HEK293 (cell line): ENCODE measurements at regions not wholly inside any gene's neighbourhood (a gene's known extent, or its start where the extent isn't known, plus 50 kb on each side); places are given as distances from the start of the nearest gene placed in this dataset.

ENCODE experiments used
- CTCF ChIA-PET: fragments of 350-600 bp; formaldehyde crosslinking; extraction: SDS; loops from one replicate; lab custom pipeline; 2021; ENCODE audit warnings: antibody characterized with exemption; lab: Yijun Ruan, JAX
- POLR2A ChIA-PET: fragments of 300-600 bp; formaldehyde crosslinking; extraction: SDS; loops from one replicate; lab custom pipeline; 2020; ENCODE audit warnings: antibody characterized with exemption, inconsistent platforms; lab: Yijun Ruan, JAX
- H3K27ac ChIP-seq: fragments of 200-500 bp; sonication (Bioruptor generic); 2 replicates; pipeline ENCODE4 v1.5.1; 2014; ENCODE audit warnings: low read depth, low read length, control low read depth, inconsistent platforms; ENCODE audit errors: extremely low read depth
- H3K36me3 ChIP-seq, 2 experiments: fragments of 200-500 bp in 1 of 2; sonication (Bioruptor generic) in 1 of 2; 1 replicate in 1 of 2; 2 replicates in 1 of 2; pipeline ENCODE4 v1.5.1; 2014 to 2017; ENCODE audit warnings: inconsistent platforms in 2 of 2, low read length in 2 of 2; ENCODE audit not compliant: control insufficient read depth in 2 of 2, insufficient read depth in 1 of 2
- H3K4me1 ChIP-seq: fragments of 200-500 bp; sonication (Bioruptor generic); 2 replicates; pipeline ENCODE4 v1.5.1; 2014; ENCODE audit warnings: mild to moderate bottlenecking, low read length, inconsistent platforms; ENCODE audit not compliant: control insufficient read depth, insufficient read depth
- H3K4me3 ChIP-seq: 2 replicates; pipeline ENCODE4 v1.5.1; 2011; ENCODE audit warnings: low read depth, mild to moderate bottlenecking, control low read depth, low read length, moderate library complexity
- H3K9me3 ChIP-seq: fragments of 200-500 bp; sonication (Bioruptor generic); 2 replicates; pipeline ENCODE4 v1.5.1; 2014; ENCODE audit warnings: low read depth, low read length, inconsistent platforms; ENCODE audit not compliant: control insufficient read depth, insufficient read depth
- ATF2 ChIP-seq: fragments of 450-650 bp; formaldehyde crosslinking; IDR thresholded peaks from 2 replicates; pipeline ENCODE4 v1.5.1; 2016; ENCODE audit warnings: missing biosample characterization, missing genetic modification characterization, low read depth
- BCL11A ChIP-seq: fragments of 450-650 bp; formaldehyde crosslinking; IDR thresholded peaks from 2 replicates; pipeline ENCODE4 v1.5.1; 2016; ENCODE audit warnings: low read depth, missing biosample characterization, missing genetic modification characterization
- BCL11B ChIP-seq: fragments of 450-650 bp; formaldehyde crosslinking; IDR thresholded peaks from 2 replicates; pipeline ENCODE4 v1.5.1; 2016; ENCODE audit warnings: low read depth, missing biosample characterization, missing genetic modification characterization
- IKZF3 ChIP-seq: fragments of 450-650 bp; IDR thresholded peaks from 2 replicates; pipeline ENCODE4 v1.5.0; 2018; ENCODE audit warnings: missing biosample characterization, mild to moderate bottlenecking, missing genetic modification characterization, moderate library complexity
- KLF1 ChIP-seq: fragments of 450-650 bp; formaldehyde crosslinking; IDR thresholded peaks from 2 replicates; pipeline ENCODE4 v1.5.1; 2016; ENCODE audit warnings: missing biosample characterization, missing genetic modification characterization
- KLF10 ChIP-seq: fragments of 450-650 bp; IDR thresholded peaks from 2 replicates; pipeline ENCODE4 v1.5.1; 2018; ENCODE audit warnings: missing biosample characterization, mild to moderate bottlenecking, missing genetic modification characterization
- MEIS1 ChIP-seq: sonication (generic); formaldehyde crosslinking; IDR thresholded peaks from 2 replicates; pipeline ENCODE4 v1.8.1; 2022; ENCODE audit warnings: missing genetic modification reagents, mild to moderate bottlenecking, borderline replicate concordance
- REST ChIP-seq: fragments of 450-650 bp; formaldehyde crosslinking; IDR thresholded peaks from 2 replicates; pipeline ENCODE4 v1.5.1; 2016; ENCODE audit warnings: missing biosample characterization, missing genetic modification characterization
- ZBTB11 ChIP-seq: fragments of 450-650 bp; formaldehyde crosslinking; conservative IDR thresholded peaks from 2 replicates; pipeline ENCODE4 v1.5.1; 2016; ENCODE audit warnings: low read depth, missing biosample characterization, missing genetic modification characterization
- ZBTB7A ChIP-seq: fragments of 450-650 bp; formaldehyde crosslinking; IDR thresholded peaks from 2 replicates; pipeline ENCODE4 v1.5.1; 2016; ENCODE audit warnings: low read depth, missing biosample characterization, missing genetic modification characterization
- ZNF157 ChIP-seq: fragments of 450-650 bp; formaldehyde crosslinking; IDR thresholded peaks from 2 replicates; pipeline ENCODE4 v1.5.1; 2016; ENCODE audit warnings: missing biosample characterization, missing genetic modification characterization
- ZNF211 ChIP-seq: fragments of 450-650 bp; formaldehyde crosslinking; IDR thresholded peaks from 2 replicates; pipeline ENCODE4 v1.5.1; 2016; ENCODE audit warnings: low read depth, missing biosample characterization, missing genetic modification characterization
- ZNF302 ChIP-seq: fragments of 450-650 bp; formaldehyde crosslinking; IDR thresholded peaks from 2 replicates; pipeline ENCODE4 v1.5.1; 2016; ENCODE audit warnings: missing biosample characterization, missing genetic modification characterization, low read depth
- ZNF391 ChIP-seq: fragments of 450-650 bp; formaldehyde crosslinking; IDR thresholded peaks from 2 replicates; pipeline ENCODE4 v1.5.1; 2016; ENCODE audit warnings: low read depth, missing biosample characterization, missing genetic modification characterization, borderline replicate concordance
- ZNF48 ChIP-seq: fragments of 450-650 bp; formaldehyde crosslinking; IDR thresholded peaks from 2 replicates; pipeline ENCODE4 v1.5.1; 2016; ENCODE audit warnings: missing biosample characterization, missing genetic modification characterization
- ZNF585B ChIP-seq: fragments of 450-650 bp; formaldehyde crosslinking; IDR thresholded peaks from 2 replicates; pipeline ENCODE4 v1.5.1; 2016; ENCODE audit warnings: missing biosample characterization, missing genetic modification characterization
- ZNF600 ChIP-seq: fragments of 450-650 bp; formaldehyde crosslinking; IDR thresholded peaks from 2 replicates; pipeline ENCODE4 v1.5.1; 2016; ENCODE audit warnings: missing biosample characterization, missing genetic modification characterization
- ZNF645 ChIP-seq: fragments of 450-650 bp; formaldehyde crosslinking; IDR thresholded peaks from 2 replicates; pipeline ENCODE4; 2016; ENCODE audit warnings: missing biosample characterization, missing genetic modification characterization
- ZNF664 ChIP-seq: fragments of 450-650 bp; formaldehyde crosslinking; IDR thresholded peaks from 2 replicates; pipeline ENCODE4 v1.5.1; 2016; ENCODE audit warnings: missing biosample characterization, missing genetic modification characterization
- ZNF670 ChIP-seq: fragments of 450-650 bp; formaldehyde crosslinking; IDR thresholded peaks from 2 replicates; pipeline ENCODE4 v1.5.1; 2016; ENCODE audit warnings: missing biosample characterization, missing genetic modification characterization, low read depth
- ZNF701 ChIP-seq: fragments of 450-650 bp; formaldehyde crosslinking; IDR thresholded peaks from 2 replicates; pipeline ENCODE4 v1.5.1; 2016; ENCODE audit warnings: missing biosample characterization, missing genetic modification characterization
- ZNF76 ChIP-seq: fragments of 450-650 bp; formaldehyde crosslinking; IDR thresholded peaks from 2 replicates; pipeline ENCODE4; 2016; ENCODE audit warnings: low read depth, missing biosample characterization, missing genetic modification characterization, borderline replicate concordance
- ZNF785 ChIP-seq: fragments of 450-650 bp; formaldehyde crosslinking; IDR thresholded peaks from 2 replicates; pipeline ENCODE4 v1.5.1; 2016; ENCODE audit warnings: missing biosample characterization, missing genetic modification characterization
- ZNF843 ChIP-seq: fragments of 450-650 bp; formaldehyde crosslinking; IDR thresholded peaks from 2 replicates; pipeline ENCODE4 v1.5.1; 2016; ENCODE audit warnings: missing biosample characterization, missing genetic modification characterization

GRCh38 chrX:42022158-42022557, 98.8 kb upstream of the CASK start (continued):
- no peak for TF ChIP-seq MEIS1
- TF ChIP-seq KLF10 (tag by site-specific recombination), result no peak

GRCh38 chrX:42021058-42021457, 97.7 kb upstream of the CASK start:
- Histone ChIP-seq H3K36me3 (no peaks in the 10 kb centered on the region), H3K4me3 (no peak overlapping the region), H3K4me1 (no peaks in the 10 kb centered on the region), H3K9me3 (no peaks in the 10 kb centered on the region), H3K27ac (no peak overlapping the region)
- ChIA-PET CTCF (no interaction called here), POLR2A (no interaction called here)
- TF ChIP-seq ZNF585B (no peak), ZNF157 (tag by site-specific recombination) (no peak), ZNF600 (tag by site-specific recombination) (no peak), IKZF3 (tag by site-specific recombination) (no peak), ZNF785 (no peak), KLF1 (tag by site-specific recombination) (no peak), REST (tag by site-specific recombination) (no peak), BCL11B (tag by site-specific recombination) (no peak), ZNF664 (tag by site-specific recombination) (no peak), ZBTB11 (no peak), ZNF391 (tag by site-specific recombination) (no peak), ZNF645 (tag by site-specific recombination) (no peak)
- TF ChIP-seq, all 188 proteins: peak for 0

GRCh38 chrX:42020225-42020624, 96.9 kb upstream of the CASK start:
- H3K9me3 ChIP-seq, result no peaks in the 10 kb centered on the region
- no peaks in the 10 kb centered on the region for H3K36me3 ChIP-seq
- CTCF ChIA-PET, result no interaction called here
- POLR2A ChIA-PET, result no interaction called here
- no peak overlapping the region for H3K27ac ChIP-seq
- H3K4me1 ChIP-seq, result no peaks in the 10 kb centered on the region
- H3K4me3 ChIP-seq, result no peak overlapping the region
- TF ChIP-seq ZNF670, result no peak
- TF ChIP-seq ZBTB7A (tag by site-specific recombination), result no peak
- TF ChIP-seq ZNF302 (tag by site-specific recombination), result no peak
- TF ChIP-seq ZNF211 (tag by site-specific recombination), result no peak
- no peak for TF ChIP-seq ZNF76 (tag by site-specific recombination)
- no peak for TF ChIP-seq BCL11A
- no peak for TF ChIP-seq ZNF843 (tag by site-specific recombination)
- no peak for TF ChIP-seq ATF2 (tag by site-specific recombination)
- TF ChIP-seq ZNF48 (tag by site-specific recombination), result no peak
- TF ChIP-seq ZNF701 (tag by site-specific recombination), result no peak
